K562 (cell line): ENCODE measurements at regions not wholly inside any gene's neighbourhood (a gene's known extent, or its start where the extent isn't known, plus 50 kb on each side); places are given as distances from the start of the nearest gene placed in this dataset.
A peak's percentile ranks its signal among the peaks of the same experiment; 100 is the strongest.

Experiments
- CBFA2T3 ChIP-seq: fragments of 450-650 bp; IDR thresholded peaks from 2 replicates; pipeline ENCODE4 v1.6.1; 2017
- CEBPB ChIP-seq: fragments of 450-650 bp; IDR thresholded peaks from 2 replicates; pipeline ENCODE4 v1.6.1; 2016; ENCODE audit warnings: missing genetic modification characterization, missing compliant biosample characterization
- ERF ChIP-seq: fragments of 450-650 bp; formaldehyde crosslinking; IDR thresholded peaks from 2 replicates; pipeline ENCODE4 v1.4.0; 2020; ENCODE audit warnings: mild to moderate bottlenecking, mixed read lengths
- FOXO4 ChIP-seq: fragments of 450-650 bp; formaldehyde crosslinking; IDR thresholded peaks from 2 replicates; pipeline ENCODE4 v1.4.0; 2020; ENCODE audit warnings: mild to moderate bottlenecking, moderate library complexity
- IRF2 ChIP-seq: sonication (generic); formaldehyde crosslinking; IDR thresholded peaks from 2 replicates; pipeline ENCODE4 v1.8.1; 2022; ENCODE audit warnings: mild to moderate bottlenecking, missing genetic modification reagents
- LCOR ChIP-seq: sonication (generic); formaldehyde crosslinking; IDR thresholded peaks from 2 replicates; pipeline ENCODE4 v1.8.0; 2022; ENCODE audit warnings: mild to moderate bottlenecking, missing genetic modification reagents
- MLX ChIP-seq, 2 experiments: fragments of 450-650 bp in 1 of 2; sonication (generic) in 1 of 2; formaldehyde crosslinking; conservative IDR thresholded peaks; 2 replicates each; pipeline versions ENCODE4 v1.4.0 to v1.8.1; 2020 to 2022; ENCODE audit warnings: mild to moderate bottlenecking in 1 of 2, missing genetic modification reagents in 1 of 2
- PCBP1 ChIP-seq: fragments of 200-400 bp; formaldehyde crosslinking; IDR thresholded peaks from 2 replicates; pipeline ENCODE4 v1.6.1; 2018; ENCODE audit warnings: mild to moderate bottlenecking, low read depth, low read length; ENCODE audit not compliant: poor library complexity, severe bottlenecking
- PCBP2 ChIP-seq: fragments of 200-400 bp; formaldehyde crosslinking; IDR thresholded peaks from 2 replicates; pipeline ENCODE4 v1.6.1; 2018; ENCODE audit warnings: low read length, low read depth, mild to moderate bottlenecking, moderate library complexity; ENCODE audit not compliant: poor library complexity, severe bottlenecking
- PML ChIP-seq: IDR thresholded peaks from 2 replicates; pipeline ENCODE4 v1.6.1; 2012; ENCODE audit warnings: low read length, inconsistent platforms
- PRMT5 ChIP-seq: sonication (generic); formaldehyde crosslinking; IDR thresholded peaks from 2 replicates; pipeline ENCODE4 v1.5.0; 2020; ENCODE audit warnings: missing genetic modification reagents
- RFX7 ChIP-seq: fragments of 250-450 bp; sonication (Bioruptor Pico); IDR thresholded peaks from 2 replicates; pipeline ENCODE4 v1.5.1; 2021; ENCODE audit warnings: mild to moderate bottlenecking
- RUNX1 ChIP-seq: sonication (generic); IDR thresholded peaks from 2 replicates; pipeline ENCODE4 v1.6.1; 2016; ENCODE audit warnings: antibody characterized with exemption, low read depth
- ZNF12 ChIP-seq: sonication (generic); formaldehyde crosslinking; IDR thresholded peaks from 2 replicates; pipeline ENCODE4 v1.4.0; 2020; ENCODE audit warnings: mild to moderate bottlenecking, missing genetic modification reagents
- ZNF143 ChIP-seq: sonication (generic); formaldehyde crosslinking; IDR thresholded peaks from 2 replicates; pipeline ENCODE4 v1.9.0; 2022; ENCODE audit warnings: mild to moderate bottlenecking, missing genetic modification reagents
- ZNF408 ChIP-seq: fragments of 250-450 bp; sonication (Bioruptor Pico); IDR thresholded peaks from 2 replicates; pipeline ENCODE4 v1.4.0; 2020; ENCODE audit warnings: low read depth, mild to moderate bottlenecking, moderate library complexity
- ZNF778 ChIP-seq: fragments of 450-650 bp; formaldehyde crosslinking; IDR thresholded peaks from 2 replicates; pipeline ENCODE4 v1.4.0; 2020; ENCODE audit warnings: mild to moderate bottlenecking, moderate library complexity
- TF ChIP-seq, protein P1 (sequence below): sonication (generic); formaldehyde crosslinking; IDR thresholded peaks from 2 replicates; pipeline ENCODE4 v1.8.0; 2022; ENCODE audit warnings: missing genetic modification reagents, mild to moderate bottlenecking, borderline replicate concordance
- TF ChIP-seq, protein P2 (sequence below): fragments of 250-450 bp; sonication (Bioruptor Pico); IDR thresholded peaks from 2 replicates; pipeline ENCODE4 v1.5.0; 2021; ENCODE audit warnings: mild to moderate bottlenecking, moderate library complexity
- TF ChIP-seq, protein P3 (sequence below): fragments of 250-450 bp; sonication (Bioruptor Pico); IDR thresholded peaks from 2 replicates; pipeline ENCODE4 v1.5.0; 2021
- TF ChIP-seq, protein P4 (sequence below): sonication (generic); formaldehyde crosslinking; IDR thresholded peaks from 2 replicates; pipeline ENCODE4 v1.9.0; 2022; ENCODE audit warnings: mild to moderate bottlenecking, missing genetic modification reagents

- TF ChIP-seq, protein P1, sequence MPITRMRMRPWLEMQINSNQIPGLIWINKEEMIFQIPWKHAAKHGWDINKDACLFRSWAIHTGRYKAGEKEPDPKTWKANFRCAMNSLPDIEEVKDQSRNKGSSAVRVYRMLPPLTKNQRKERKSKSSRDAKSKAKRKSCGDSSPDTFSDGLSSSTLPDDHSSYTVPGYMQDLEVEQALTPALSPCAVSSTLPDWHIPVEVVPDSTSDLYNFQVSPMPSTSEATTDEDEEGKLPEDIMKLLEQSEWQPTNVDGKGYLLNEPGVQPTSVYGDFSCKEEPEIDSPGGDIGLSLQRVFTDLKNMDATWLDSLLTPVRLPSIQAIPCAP (CRISPR knock-in tag): no peak
- TF ChIP-seq ERF (CRISPR knock-in tag): no peak
- no peak for TF ChIP-seq RFX7 (CRISPR knock-in tag)
- TF ChIP-seq ZNF778 (CRISPR knock-in tag): no peak
- peak; percentile 90 for TF ChIP-seq CBFA2T3
- TF ChIP-seq, protein P2, sequence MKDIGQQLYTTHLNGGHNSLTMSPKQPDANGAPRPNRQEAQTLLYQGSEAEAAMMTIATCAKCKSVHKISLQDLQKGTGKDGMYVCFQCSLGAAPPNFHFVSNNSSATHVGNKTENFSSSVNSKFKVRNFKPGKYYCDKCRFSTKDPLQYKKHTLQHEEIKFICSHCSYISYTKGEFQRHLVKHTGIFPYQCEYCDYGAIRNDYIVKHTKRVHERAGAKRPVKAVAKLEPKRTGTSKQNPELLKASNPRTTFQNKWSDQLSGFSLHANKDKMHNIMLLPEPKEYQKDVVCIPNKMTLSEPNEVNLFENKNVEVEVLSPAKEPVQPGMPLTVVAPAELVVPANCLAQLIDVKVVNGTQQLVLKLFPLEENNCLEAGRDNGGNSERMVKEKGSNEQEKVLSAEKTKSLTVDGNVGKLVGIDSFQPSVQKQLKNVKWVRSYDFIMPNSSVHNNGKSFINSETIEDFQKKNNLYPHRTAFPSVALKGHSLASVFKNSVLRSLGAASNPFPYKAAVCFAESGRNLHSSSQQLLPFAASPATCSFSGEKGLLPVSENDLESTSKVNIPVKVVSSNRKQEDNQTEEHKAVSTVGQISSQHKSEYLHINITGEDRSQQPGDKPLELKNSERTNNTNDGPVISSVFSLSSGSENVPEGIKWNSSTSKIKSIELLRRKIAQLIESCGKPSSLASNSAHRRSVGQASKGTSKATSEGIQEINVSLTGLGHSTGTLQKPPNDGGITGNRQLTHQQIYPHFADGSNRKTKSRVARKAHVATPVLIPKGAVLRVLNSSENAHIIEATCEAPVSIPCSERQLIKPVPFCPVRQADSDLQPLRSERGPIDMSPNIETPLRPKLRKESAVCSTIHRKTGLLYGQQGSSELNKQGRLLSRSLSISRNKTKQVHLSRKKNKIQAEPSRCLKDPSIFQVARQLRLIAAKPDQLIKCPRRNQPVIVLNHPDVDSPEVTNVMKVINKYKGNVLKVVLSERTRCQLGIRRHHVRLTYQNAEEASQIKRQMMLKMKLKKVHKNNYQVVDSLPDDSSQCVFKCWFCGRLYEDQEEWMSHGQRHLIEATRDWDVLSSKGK (CRISPR knock-in tag): no peak
- no peak for TF ChIP-seq LCOR
- TF ChIP-seq ZNF12: no peak
- TF ChIP-seq PCBP2: no peak
- TF ChIP-seq PCBP1: no peak
- TF ChIP-seq, protein P3, sequence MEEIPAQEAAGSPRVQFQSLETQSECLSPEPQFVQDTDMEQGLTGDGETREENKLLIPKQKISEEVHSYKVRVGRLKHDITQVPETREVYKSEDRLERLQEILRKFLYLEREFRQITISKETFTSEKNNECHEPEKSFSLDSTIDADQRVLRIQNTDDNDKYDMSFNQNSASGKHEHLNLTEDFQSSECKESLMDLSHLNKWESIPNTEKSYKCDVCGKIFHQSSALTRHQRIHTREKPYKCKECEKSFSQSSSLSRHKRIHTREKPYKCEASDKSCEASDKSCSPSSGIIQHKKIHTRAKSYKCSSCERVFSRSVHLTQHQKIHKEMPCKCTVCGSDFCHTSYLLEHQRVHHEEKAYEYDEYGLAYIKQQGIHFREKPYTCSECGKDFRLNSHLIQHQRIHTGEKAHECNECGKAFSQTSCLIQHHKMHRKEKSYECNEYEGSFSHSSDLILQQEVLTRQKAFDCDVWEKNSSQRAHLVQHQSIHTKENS (CRISPR knock-in tag): no peak
- no peak for TF ChIP-seq MLX (CRISPR knock-in tag; conservative IDR thresholded peaks at IDR 0.05)
- TF ChIP-seq, protein P4, sequence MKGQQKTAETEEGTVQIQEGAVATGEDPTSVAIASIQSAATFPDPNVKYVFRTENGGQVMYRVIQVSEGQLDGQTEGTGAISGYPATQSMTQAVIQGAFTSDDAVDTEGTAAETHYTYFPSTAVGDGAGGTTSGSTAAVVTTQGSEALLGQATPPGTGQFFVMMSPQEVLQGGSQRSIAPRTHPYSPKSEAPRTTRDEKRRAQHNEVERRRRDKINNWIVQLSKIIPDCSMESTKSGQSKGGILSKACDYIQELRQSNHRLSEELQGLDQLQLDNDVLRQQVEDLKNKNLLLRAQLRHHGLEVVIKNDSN (CRISPR knock-in tag): peak; percentile 76
- no peak for TF ChIP-seq PML
- no peak for TF ChIP-seq ZNF143
- no peak for TF ChIP-seq CEBPB (tag)
- no peak for TF ChIP-seq FOXO4 (CRISPR knock-in tag)
- no peak for TF ChIP-seq ZNF408 (CRISPR knock-in tag)
- no peak for TF ChIP-seq RUNX1
- no peak for TF ChIP-seq PRMT5 (CRISPR knock-in tag)
- TF ChIP-seq IRF2 (CRISPR knock-in tag): no peak
These were observed 98.9 kb downstream of the HPGD start (continued) for GRCh38 chr4:174423257-174423944.
